GM12874 (cell line): ENCODE measurements at regions not wholly inside any gene's neighbourhood (a gene's known extent, or its start where the extent isn't known, plus 50 kb on each side); places are given as distances from the start of the nearest gene placed in this dataset.

ENCODE experiments used
- CTCF ChIP-seq: IDR thresholded peaks from 2 replicates; pipeline ENCODE4 v1.5.1; 2011; ENCODE audit warnings: low read depth, mild to moderate bottlenecking, control low read depth, low read length, moderate library complexity; ENCODE audit not compliant: insufficient read depth

DNA sequence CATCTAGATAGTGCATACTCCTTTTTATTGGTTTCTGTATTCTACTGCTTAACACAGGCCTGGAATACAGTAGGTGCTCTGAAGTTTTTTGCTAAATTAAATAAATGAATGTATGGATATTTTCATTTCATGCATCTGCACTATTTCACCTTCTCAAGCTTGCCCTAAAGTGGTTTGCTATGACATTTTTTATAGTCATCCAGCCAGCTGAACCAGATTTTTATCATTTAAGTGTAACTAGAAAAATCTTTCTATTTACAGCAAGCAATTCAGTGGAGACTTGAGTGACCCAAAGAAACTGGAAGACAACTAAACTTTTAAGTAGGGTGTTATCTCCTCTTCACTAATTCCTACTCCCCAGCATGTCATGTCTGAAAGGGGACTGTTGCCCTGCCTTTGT lies 354.9 kb downstream of the OSR1 start:
- TF ChIP-seq CTCF: no peak

DNA sequence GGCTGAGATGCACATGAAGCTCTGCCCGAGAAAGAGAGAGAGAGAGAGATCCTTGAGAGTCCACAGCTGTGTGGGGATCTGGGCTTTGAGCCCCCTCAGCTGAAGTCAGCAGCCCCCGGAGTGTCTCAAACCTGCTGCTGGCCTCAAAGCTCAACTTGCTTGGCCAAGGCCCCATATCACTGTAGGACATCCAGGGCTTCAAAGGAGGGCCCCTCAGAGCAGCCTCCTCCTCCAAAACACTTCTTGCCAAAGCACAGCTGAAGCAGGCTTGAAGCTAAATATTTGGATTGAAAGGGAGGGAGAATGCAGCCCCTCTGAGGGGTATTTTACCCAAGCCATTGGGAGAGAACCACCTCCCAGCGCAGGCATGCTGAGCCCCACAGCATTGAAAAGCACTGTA lies 357.6 kb downstream of the OSR1 start:
- no peak for TF ChIP-seq CTCF

- no peak for TF ChIP-seq CTCF
These were observed 359.2 kb downstream of the OSR1 start for GRCh38 chr2:18999198-18999597.

DNA sequence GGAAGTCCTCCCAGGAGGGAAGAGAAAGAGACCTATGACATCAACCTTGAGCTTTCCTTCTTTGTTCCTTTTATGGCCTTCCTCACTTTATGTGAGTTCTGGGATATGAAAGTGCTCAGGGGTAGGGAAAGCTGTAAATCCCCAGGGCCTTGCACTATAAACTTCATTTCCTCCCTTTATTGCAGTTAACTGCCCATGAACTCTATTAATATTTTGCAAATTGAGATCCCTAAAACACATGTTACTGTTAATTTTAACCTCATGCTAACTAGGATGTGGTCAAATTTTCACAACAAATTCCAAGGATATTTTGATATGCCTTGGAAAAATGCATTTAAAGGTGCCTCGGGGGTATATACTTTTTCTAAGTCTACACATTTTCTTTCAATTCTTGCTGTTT lies 359.9 kb downstream of the OSR1 start:
- TF ChIP-seq CTCF: no peak

- no peak for TF ChIP-seq CTCF
These were observed 364.6 kb downstream of the OSR1 start for GRCh38 chr2:18993756-18994338.

DNA sequence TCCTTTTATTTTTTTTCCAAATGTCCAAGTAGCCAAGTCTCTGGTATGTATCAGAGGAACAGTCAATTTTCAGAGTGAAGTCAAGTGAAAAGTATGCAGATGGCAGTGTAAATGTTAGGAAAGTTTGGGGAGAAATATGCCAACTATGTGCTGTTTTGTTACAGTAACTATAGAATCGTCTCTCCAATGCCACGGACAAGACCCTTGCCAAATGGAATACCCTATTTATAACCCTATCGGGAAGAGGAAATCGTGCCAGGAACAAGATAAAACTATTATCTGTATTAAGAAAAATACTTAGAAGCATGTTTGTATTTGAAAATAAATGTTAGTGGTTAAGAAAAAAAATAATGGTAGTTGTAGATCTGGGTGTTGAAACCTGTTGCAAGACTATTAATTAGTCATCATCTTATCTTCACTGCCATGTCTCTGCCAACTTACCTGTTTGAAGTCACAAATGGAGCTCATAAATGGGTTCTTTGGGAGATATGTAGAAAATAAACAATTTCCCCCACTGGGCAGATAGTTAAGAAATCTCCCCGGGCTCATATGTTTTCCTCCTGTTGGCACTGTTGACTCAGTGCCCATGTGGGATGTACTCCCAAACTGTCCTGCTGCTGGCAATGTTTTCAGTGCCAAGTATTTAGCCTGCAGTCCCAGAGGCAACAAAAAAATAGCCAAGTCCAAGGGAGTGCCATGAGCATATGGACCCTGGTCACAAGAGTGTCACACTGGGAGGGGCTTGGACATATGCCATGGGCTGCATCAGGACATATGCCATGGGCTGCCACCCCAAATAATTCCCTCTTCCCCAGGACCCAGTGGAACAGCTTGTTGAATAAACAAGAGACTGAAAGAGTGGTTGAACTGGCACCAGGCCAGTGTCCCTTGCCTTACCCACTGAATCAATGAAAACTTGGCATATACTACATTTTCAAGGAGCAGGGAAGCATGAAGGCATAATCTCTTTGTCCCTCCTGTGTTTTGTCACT lies 366.9 kb downstream of the OSR1 start:
- no peak for TF ChIP-seq CTCF

- no peak for TF ChIP-seq CTCF
These were observed 369.7 kb downstream of the OSR1 start for GRCh38 chr2:18988631-18989232.
